Adrenal gland (tissue), 5 donors: ENCODE measurements at regions not wholly inside any gene's neighbourhood (a gene's known extent, or its start where the extent isn't known, plus 50 kb on each side); places are given as distances from the start of the nearest gene placed in this dataset.
A peak's percentile ranks its signal among the peaks of the same experiment; 100 is the strongest.

Experiments
- CTCF ChIP-seq, 6 experiments: fragments of 450-650 bp in 4 of 6; fragments of 200-600 bp in 2 of 6; sonication (generic) in 1 of 6; IDR thresholded peaks; 1 replicate in 5 of 6; 2 replicates in 1 of 6; pipeline versions ENCODE4 v1.5.1 to v1.8.0; 2016 to 2021; ENCODE audit warnings: antibody characterized with exemption in 6 of 6, mild to moderate bottlenecking in 2 of 6, moderate library complexity in 1 of 6
- POLR2A ChIP-seq, 2 donors: fragments of 450-650 bp; IDR thresholded peaks; one replicate each; pipeline ENCODE4 v1.6.1; 2017; ENCODE audit warnings: antibody characterized with exemption in 2 of 2, mild to moderate bottlenecking in 2 of 2, moderate library complexity in 1 of 2
- donor health status: DM: no; HTN: no; CAD: no.

GRCh38 chr6:158869826-158870648 lies 50.9 kb upstream of the EZR start:
- peak in 5 of 6 experiments; percentile 28 to 55 (median 40) for TF ChIP-seq CTCF (IDR thresholded peaks at IDR 0.05)
- peak; percentile 48 to 84 for TF ChIP-seq POLR2A (IDR thresholded peaks at IDR 0.05)
